Inflammatory macrophage treated with lipopolysaccharide for 4 hours (primary cell): ENCODE measurements at regions not wholly inside any gene's neighbourhood (a gene's known extent, or its start where the extent isn't known, plus 50 kb on each side); places are given as distances from the start of the nearest gene placed in this dataset.

Experiments used
- DNase-seq: peaks from one replicate; pipeline ENCODE4 v3.0.0-alpha.2; 2020

GRCh38 chr4:24091639-24092233, 201.9 kb upstream of the PPARGC1A start:
- no peak for DNase-seq

GRCh38 chr4:24089851-24090534, 200.1 kb upstream of the PPARGC1A start:
- DNase-seq, result no peak

- DNase-seq, result no peak
Observed at GRCh38 chr4:24080871-24081270, 191.0 kb upstream of the PPARGC1A start.

GRCh38 chr4:24078347-24078962, 188.6 kb upstream of the PPARGC1A start:
- no peak for DNase-seq

- no peak for DNase-seq
Observed at GRCh38 chr4:24076811-24077210, 187.0 kb upstream of the PPARGC1A start.

- no peak for DNase-seq
Observed at GRCh38 chr4:24073948-24074347, 184.1 kb upstream of the PPARGC1A start.

- no peak for DNase-seq
Observed at GRCh38 chr4:24071612-24072372, 181.9 kb upstream of the PPARGC1A start.

GRCh38 chr4:24070117-24070516, 180.3 kb upstream of the PPARGC1A start:
- no peak for DNase-seq

- DNase-seq, result no peak
Observed at GRCh38 chr4:24067367-24068193, 177.7 kb upstream of the PPARGC1A start.

- no peak for DNase-seq
Observed at GRCh38 chr4:24065974-24066373, 176.1 kb upstream of the PPARGC1A start.

GRCh38 chr4:24063731-24064130, 173.9 kb upstream of the PPARGC1A start:
- DNase-seq, result no peak

- no peak for DNase-seq
Observed at GRCh38 chr4:24060932-24061331, 171.1 kb upstream of the PPARGC1A start.

GRCh38 chr4:24059839-24060238, 170.0 kb upstream of the PPARGC1A start:
- no peak for DNase-seq

GRCh38 chr4:24057915-24058559, 168.2 kb upstream of the PPARGC1A start:
- no peak for DNase-seq

GRCh38 chr4:24056289-24056688, 166.4 kb upstream of the PPARGC1A start:
- DNase-seq, result no peak

GRCh38 chr4:24055623-24056022, 165.8 kb upstream of the PPARGC1A start:
- DNase-seq, result no peak

GRCh38 chr4:24054910-24055309, 165.1 kb upstream of the PPARGC1A start:
- no peak for DNase-seq

GRCh38 chr4:24053934-24054333, 164.1 kb upstream of the PPARGC1A start:
- DNase-seq, result no peak

GRCh38 chr4:24044610-24045589, 155.1 kb upstream of the PPARGC1A start:
- DNase-seq, result no peak

GRCh38 chr4:24042094-24042493, 152.2 kb upstream of the PPARGC1A start:
- DNase-seq, result no peak

- DNase-seq, result no peak
Observed at GRCh38 chr4:24040811-24041210, 151.0 kb upstream of the PPARGC1A start.
